HFF-Myc (cell line): ENCODE measurements at regions not wholly inside any gene's neighbourhood (a gene's known extent, or its start where the extent isn't known, plus 50 kb on each side); places are given as distances from the start of the nearest gene placed in this dataset.

Experiments used
- DNase-seq: peaks from one replicate; pipeline ENCODE4 v3.0.0-alpha.2; 2011; ENCODE audit warnings: low read depth; ENCODE audit errors: extremely low read depth
- H3K4me3 ChIP-seq: replicated peaks from 2 replicates; pipeline ENCODE4 v1.5.1; 2011; ENCODE audit warnings: low read depth, mild to moderate bottlenecking, control low read depth, low read length
- TF ChIP-seq, protein P1 (sequence below): IDR thresholded peaks from 2 replicates; pipeline ENCODE4 v1.5.1; 2012; ENCODE audit warnings: mild to moderate bottlenecking, low read depth, low read length, control low read depth; ENCODE audit errors: missing control alignments

DNA sequence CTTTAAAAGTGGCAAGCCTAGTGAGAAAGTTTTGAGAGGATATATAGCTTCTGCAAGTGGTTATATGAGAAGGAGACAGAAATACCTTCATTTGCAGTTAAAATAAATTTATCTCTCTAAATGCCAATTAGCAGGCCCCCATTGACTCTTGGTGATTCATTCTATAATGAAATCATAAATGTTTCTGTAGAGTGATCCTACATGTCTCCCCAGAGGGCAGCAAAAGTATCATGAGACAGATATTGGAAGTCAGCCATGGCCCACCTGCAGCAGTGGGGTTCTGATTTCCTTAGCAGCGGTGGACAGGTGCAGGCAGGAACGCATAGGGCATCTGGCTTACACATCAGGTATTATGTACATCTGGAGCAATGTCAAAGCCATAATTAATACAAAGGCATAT is 385.4 kb upstream of the SLC10A2 start:
- no peak for DNase-seq
- TF ChIP-seq, protein P1, sequence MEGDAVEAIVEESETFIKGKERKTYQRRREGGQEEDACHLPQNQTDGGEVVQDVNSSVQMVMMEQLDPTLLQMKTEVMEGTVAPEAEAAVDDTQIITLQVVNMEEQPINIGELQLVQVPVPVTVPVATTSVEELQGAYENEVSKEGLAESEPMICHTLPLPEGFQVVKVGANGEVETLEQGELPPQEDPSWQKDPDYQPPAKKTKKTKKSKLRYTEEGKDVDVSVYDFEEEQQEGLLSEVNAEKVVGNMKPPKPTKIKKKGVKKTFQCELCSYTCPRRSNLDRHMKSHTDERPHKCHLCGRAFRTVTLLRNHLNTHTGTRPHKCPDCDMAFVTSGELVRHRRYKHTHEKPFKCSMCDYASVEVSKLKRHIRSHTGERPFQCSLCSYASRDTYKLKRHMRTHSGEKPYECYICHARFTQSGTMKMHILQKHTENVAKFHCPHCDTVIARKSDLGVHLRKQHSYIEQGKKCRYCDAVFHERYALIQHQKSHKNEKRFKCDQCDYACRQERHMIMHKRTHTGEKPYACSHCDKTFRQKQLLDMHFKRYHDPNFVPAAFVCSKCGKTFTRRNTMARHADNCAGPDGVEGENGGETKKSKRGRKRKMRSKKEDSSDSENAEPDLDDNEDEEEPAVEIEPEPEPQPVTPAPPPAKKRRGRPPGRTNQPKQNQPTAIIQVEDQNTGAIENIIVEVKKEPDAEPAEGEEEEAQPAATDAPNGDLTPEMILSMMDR = no peak
- no peak overlapping the region for H3K4me3 ChIP-seq

DNA sequence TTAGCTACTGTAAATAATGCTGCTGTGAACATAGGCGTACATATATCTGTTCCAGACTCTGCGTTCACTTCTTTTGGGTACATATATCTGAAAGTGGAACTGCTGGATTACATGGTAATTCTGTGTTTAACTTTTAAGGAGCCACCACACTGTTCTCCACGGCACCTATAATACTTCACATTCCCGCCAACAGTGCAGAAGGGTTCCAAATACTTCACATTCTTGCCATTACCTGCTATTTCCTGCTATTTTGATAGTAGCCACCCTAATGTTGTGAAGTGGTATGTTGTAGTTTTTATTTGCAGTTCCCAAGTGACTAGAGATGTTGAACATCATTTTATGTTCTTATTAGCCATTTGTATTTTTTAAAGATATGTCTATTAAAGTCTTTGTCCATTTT is 377.4 kb upstream of the SLC10A2 start:
- TF ChIP-seq, protein P1 = no peak
- no peak overlapping the region for H3K4me3 ChIP-seq

GRCh38 chr13:103437651-103438050 is 371.4 kb upstream of the SLC10A2 start:
- H3K4me3 ChIP-seq = no peak overlapping the region
- TF ChIP-seq, protein P1 = no peak
- DNase-seq = no peak

More for the DNA sequence above, 377.4 kb upstream of the SLC10A2 start:
- DNase-seq = no peak

- DNase-seq = no peak
- TF ChIP-seq, protein P1 = no peak
- no peak overlapping the region for H3K4me3 ChIP-seq
Measured at GRCh38 chr13:103436057-103436654, 369.9 kb upstream of the SLC10A2 start.

GRCh38 chr13:103431856-103432255 is 365.6 kb upstream of the SLC10A2 start:
- TF ChIP-seq, protein P1 = no peak
- H3K4me3 ChIP-seq = no peak overlapping the region
- no peak for DNase-seq

DNA sequence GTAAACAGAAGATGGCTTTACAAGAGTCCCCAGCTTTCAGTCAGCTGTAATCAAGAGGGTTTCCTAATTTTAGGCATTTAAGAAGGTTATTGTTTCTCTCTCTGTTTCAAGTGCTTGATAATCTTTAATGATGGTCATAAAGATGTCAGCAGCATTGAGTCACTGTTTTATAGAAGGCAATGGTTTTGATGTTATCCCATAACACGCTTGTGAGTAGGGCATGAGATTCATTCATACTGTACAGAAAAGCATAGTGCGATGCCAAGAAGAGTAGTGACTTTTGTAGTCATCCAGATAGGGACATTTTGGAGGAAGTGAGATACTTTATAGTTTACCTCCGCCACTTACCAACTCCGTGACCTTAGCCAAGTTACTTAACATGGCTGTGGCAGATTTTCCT is 364.2 kb upstream of the SLC10A2 start:
- H3K4me3 ChIP-seq = no peak overlapping the region
- TF ChIP-seq, protein P1 = no peak
- no peak for DNase-seq

DNA sequence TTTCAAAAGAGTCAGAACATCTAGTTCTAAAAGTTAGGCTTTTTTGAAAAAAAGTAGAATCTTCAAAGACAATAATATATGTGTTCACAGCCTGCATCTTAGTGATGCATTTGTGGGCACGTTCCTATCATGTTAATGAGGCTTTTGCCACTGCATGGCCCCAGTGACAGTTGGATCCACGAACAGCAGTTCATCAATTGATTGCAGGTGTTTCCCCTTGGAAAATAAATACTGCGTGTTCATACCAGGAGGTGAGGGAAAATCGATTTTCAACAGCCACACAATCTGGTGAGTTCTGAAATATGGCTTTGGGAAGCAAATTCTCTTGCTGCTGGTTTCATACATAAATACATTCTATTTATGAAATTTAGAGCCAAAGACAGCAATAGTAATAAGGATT is 343.8 kb upstream of the SLC10A2 start:
- TF ChIP-seq, protein P1 = no peak

More for the DNA sequence above, 343.8 kb upstream of the SLC10A2 start:
- H3K4me3 ChIP-seq = no peak overlapping the region
- no peak for DNase-seq
